AG04449 (cell line): ENCODE measurements at regions not wholly inside any gene's neighbourhood (a gene's known extent, or its start where the extent isn't known, plus 50 kb on each side); places are given as distances from the start of the nearest gene placed in this dataset.

Source experiments
- CTCF ChIA-PET: fragments of 350-600 bp; formaldehyde crosslinking; extraction: SDS; loops from one replicate; lab custom pipeline; 2021; ENCODE audit warnings: antibody characterized with exemption; lab: Yijun Ruan, JAX
- POLR2A ChIA-PET: fragments of 400-600, 350-600 bp; formaldehyde crosslinking; extraction: SDS; loops from one replicate; lab custom pipeline; 2020; ENCODE audit warnings: antibody characterized with exemption, inconsistent platforms; lab: Yijun Ruan, JAX
- DNase-seq: peaks from one replicate; pipeline ENCODE4 v3.0.0-alpha.2; 2010; ENCODE audit warnings: low read depth, low spot score
- H3K4me3 ChIP-seq: 2 replicates; pipeline ENCODE4 v1.5.1; 2011; ENCODE audit warnings: low read depth, mild to moderate bottlenecking, control low read depth, low read length
- CTCF ChIP-seq: IDR thresholded peaks from one replicate; pipeline ENCODE4 v1.5.1; 2011; ENCODE audit warnings: mild to moderate bottlenecking, moderate library complexity, low read length, control low read depth, inconsistent platforms; ENCODE audit not compliant: insufficient read depth; ENCODE audit errors: missing control alignments

- ChIA-PET POLR2A (no interaction called here), CTCF (no interaction called here)
- DNase-seq, result no peak
- H3K4me3 ChIP-seq, result no peak overlapping the region
- no peak for TF ChIP-seq CTCF
These were observed 333.4 kb upstream of the RNF32 start for GRCh38 chr7:156307193-156307592.

GRCh38 chr7:156305351-156305750 lies 335.2 kb upstream of the RNF32 start:
- DNase-seq, result no peak
- ChIA-PET POLR2A (no interaction called here), CTCF (no interaction called here)
- H3K4me3 ChIP-seq, result no peak overlapping the region
- no peak for TF ChIP-seq CTCF

- CTCF ChIA-PET, result no interaction called here
- no peak for TF ChIP-seq CTCF
- DNase-seq, result no peak
- POLR2A ChIA-PET, result no interaction called here
- no peak overlapping the region for H3K4me3 ChIP-seq
These were observed 357.8 kb upstream of the RNF32 start for GRCh38 chr7:156282816-156283215.

- ChIA-PET CTCF (no interaction called here), POLR2A (no interaction called here)
- H3K4me3 ChIP-seq, result no peak overlapping the region
- TF ChIP-seq CTCF, result no peak
- no peak for DNase-seq
These were observed 360.9 kb upstream of the RNF32 start for GRCh38 chr7:156279635-156280034.

- no peak for TF ChIP-seq CTCF
- no peak for DNase-seq
- ChIA-PET POLR2A (no interaction called here), CTCF (no interaction called here)
- H3K4me3 ChIP-seq, result no peak overlapping the region
These were observed 365.3 kb upstream of the RNF32 start for GRCh38 chr7:156275292-156275691.

- ChIA-PET POLR2A (no interaction called here), CTCF (no interaction called here)
- no peak for TF ChIP-seq CTCF
- H3K4me3 ChIP-seq, result no peak overlapping the region
- no peak for DNase-seq
These were observed 366.0 kb upstream of the RNF32 start for GRCh38 chr7:156274557-156274956.
